Fibroblast of gingiva (primary cell): ENCODE measurements at regions not wholly inside any gene's neighbourhood (a gene's known extent, or its start where the extent isn't known, plus 50 kb on each side); places are given as distances from the start of the nearest gene placed in this dataset.

Source experiments
- DNase-seq: peaks from one replicate; pipeline ENCODE4 v3.0.0-alpha.2; 2011; ENCODE audit warnings: low read depth

DNA sequence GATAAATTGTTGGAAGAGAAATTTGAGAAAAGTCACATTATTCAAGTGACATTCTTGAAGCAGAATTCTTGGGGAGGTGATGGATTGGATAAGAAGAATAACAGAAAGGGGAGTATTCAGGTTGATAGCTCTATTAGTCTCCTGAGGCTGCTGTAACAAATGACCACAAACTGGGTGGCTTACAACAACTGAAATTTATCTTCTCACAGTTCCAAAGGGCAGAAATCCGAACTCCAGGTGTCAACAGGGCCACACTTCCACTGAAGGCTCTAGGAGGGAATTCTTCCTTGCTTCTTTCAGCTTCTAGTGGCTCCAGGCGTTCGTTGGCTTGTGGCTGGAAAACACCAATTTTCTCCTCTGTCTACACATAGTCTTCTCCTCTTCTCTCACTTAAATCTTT, 99.8 kb downstream of the TES start:
- no peak for DNase-seq

GRCh38 chr7:116311259-116311658, 100.9 kb downstream of the TES start:
- no peak for DNase-seq

DNA sequence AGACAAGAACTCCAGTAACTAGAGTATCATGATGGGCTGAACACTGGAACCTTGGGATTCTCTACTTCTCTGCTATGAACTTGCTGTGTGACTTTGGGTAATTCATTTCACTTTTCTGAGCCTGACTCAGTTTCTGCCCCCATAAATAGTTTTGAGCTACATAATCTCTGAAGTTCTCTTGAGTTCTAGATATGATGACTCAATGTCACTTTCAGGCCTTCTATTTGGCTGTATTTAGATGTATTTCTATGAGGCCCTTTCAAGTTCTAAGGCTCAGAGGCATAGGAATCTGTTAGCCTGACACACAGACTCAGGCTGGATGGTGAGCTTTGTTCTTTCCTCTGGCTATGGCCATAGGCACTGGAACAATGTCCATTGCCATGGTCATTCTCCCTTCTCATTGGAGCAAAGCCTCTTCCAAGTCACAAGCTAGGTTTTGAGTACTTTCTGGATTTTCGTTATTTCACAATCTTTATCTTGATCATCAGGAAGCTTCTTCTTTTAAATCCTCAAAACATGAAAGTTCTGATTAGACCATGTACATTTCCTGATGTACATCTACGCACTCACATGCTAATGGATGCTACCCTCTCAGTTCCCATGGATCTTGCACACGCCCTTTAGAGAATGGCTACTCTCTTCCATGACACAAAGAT, 101.6 kb downstream of the TES start:
- DNase-seq, result no peak

DNA sequence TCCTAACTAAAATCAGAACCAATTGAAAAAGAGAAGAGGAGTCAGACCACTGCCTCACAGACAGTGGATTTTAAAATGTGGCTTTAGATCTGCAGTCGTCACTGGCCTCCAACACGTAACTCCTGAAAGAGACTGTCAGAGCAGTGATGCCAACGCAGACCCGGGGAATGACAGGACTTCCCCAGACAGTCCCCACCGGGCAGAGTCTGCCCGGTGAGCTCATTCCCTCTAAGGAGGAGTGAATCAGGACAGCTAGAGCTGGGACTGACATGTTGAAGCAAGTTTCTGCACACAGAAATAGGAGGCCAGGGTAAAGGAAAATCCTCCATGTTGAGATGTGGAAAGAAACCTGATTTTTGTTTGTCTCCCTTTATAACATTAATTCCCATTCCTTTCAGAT, 105.0 kb downstream of the TES start:
- DNase-seq, result peak; percentile 6

DNA sequence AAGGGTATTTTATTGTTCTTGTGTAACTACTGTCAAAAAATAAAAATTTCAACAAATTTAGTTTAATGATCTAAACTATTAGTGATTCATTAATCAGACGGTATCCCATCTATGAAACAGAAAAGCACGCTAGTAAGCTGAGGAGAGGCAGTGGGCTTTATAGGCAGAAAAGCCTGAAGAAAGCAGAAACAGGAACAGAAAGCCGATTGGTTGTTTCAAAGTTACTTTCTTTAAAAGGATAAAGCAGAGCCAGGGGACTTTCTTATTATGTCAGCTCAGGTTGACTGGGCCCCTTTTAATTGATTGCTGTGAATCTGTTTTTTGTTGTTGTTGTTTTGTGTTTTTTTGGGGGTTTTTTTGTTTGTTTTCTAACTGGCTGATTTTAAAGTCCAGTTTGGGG, 105.5 kb downstream of the TES start:
- DNase-seq, result no peak

- peak; percentile 98 for DNase-seq
Measured at GRCh38 chr7:116316838-116317628, 106.7 kb downstream of the TES start.

DNA sequence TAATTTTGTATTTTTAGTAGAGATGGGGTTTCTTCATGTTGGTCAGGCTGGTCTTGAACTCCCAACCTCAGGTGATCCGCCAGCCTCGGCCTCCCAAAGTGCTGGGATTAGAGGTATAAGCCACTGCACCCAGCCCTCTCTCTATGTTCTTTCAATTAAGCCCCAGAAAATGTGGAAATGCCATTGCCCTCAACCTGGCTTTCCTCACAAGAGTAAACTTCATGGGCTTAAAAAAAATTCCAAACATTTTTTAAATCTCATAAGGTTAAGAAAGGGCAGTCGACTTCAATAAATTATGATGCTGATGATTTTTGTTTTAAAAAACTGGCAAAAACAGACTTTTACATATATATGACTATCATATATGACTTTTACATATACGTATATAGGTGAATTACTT, 107.6 kb downstream of the TES start:
- no peak for DNase-seq

DNA sequence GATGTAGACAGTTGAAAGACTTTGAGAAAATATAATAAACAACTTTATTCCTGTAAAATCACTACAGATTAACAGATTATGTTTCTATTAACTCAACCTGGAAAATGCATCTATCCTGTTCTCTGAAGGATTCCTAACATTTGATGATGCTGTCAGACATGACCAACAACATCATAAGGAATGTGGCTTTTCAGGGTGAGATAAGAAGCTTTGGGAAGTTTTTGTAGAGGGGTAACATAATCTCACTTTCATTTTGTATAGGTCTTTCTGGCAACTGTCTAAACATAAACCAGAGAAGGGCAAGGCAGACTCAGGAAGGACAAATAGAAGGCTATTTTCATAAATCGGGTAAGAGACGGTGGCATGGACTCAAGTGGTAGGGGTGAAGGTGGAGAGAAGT, 112.2 kb downstream of the TES start:
- DNase-seq, result no peak

- DNase-seq, result no peak
Measured at GRCh38 chr7:116324582-116324981, 114.2 kb downstream of the TES start.

DNA sequence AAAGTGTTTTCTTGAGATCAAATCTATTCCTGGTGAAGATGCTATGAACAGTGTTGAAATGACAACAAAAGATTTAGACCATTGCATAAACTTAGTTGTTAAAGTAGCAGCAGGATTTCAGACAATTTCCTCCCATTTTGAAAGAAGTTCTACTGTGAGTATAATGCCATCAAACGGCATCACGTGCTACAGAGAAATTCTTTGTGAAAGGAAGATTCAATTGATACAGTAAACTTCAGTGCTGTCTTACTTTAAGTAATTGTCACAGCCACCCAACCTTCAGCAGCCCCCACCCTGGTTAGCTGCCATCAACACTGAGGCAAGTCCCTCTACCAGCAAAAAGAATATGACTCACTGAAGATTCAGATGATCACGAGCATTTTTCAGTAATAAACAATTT, 115.2 kb downstream of the TES start:
- DNase-seq, result no peak

DNA sequence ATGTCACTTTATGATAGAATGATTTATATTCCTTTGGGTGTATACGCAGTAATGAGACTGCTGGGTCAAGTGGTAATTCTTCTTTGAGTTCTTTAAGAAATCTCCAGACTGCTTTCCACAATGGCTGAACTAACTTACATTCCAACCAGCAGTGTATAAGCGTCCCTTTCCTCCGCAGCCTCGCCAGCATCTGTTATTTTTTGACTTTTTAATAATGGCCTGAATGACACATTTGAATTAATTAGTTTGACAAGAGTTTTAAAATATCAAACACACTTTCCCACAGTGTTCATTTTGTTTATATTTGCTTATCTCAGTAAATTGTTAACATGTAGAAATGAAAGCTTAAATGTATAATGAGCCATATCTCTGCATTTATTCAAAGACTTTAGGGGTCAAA, 116.8 kb downstream of the TES start:
- DNase-seq, result no peak

DNA sequence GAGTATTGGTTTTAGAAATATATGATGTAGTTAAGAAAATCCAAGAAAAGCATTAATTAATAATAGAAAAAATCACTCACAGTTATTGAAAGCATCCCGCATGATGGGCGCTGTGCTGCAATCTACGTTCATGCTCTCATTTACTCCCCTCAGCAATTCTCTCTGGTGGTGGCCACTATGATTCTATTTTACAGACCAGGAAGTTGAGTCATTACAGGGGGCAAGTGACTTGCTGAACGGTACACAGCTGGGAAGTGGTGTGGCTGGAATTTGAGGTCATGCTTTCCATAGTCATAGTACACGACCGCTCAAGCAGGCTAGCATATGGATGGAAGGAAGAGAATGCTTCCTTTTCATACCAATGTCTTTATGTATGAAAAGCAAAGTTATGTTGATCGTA, 117.4 kb downstream of the TES start:
- DNase-seq, result peak; percentile 50

- DNase-seq, result peak; percentile 39
Measured at GRCh38 chr7:116328161-116328560, 117.8 kb downstream of the TES start.

DNA sequence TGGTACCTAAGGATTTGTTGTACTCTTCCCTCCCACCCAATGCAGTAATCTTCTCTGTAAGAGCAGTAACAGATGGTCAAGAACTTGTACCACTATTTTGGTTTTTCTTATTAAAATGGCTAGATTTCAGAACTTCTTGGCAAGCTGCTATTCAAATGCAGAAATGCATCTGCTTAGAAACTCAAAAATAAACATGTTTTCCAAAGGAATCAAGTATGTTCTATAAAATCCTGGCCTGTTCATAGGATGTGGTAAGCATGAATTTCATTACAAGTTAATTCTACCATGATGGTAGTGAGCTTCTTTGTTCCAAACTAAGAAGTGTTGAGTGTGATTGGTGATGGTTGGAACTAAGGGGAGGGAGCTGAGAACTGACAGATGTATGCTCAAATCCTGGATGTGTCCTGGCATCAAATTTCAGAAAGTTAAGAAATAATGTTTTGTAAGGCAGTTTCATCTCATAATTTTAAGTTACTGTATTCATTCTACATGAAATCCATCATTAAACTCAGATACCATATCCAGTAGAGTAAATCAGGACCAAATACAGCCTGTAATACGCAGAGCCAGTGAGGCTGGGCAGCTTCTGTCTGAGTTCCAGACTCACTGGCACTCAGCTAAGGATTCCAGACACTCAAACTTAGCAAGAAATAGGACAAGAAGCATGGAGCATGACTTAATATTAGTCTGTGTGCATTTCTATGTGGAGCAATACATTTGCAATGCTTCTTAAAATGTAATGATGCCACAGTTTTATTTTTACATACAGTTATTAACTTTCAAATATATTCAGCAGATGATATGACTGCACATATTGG, 119.6 kb downstream of the TES start:
- peak; percentile 74 for DNase-seq

- peak; percentile 94 for DNase-seq
Measured at GRCh38 chr7:116331020-116331419, 120.7 kb downstream of the TES start.

- DNase-seq, result no peak
Measured at GRCh38 chr7:116332766-116333165, 122.4 kb downstream of the TES start.

DNA sequence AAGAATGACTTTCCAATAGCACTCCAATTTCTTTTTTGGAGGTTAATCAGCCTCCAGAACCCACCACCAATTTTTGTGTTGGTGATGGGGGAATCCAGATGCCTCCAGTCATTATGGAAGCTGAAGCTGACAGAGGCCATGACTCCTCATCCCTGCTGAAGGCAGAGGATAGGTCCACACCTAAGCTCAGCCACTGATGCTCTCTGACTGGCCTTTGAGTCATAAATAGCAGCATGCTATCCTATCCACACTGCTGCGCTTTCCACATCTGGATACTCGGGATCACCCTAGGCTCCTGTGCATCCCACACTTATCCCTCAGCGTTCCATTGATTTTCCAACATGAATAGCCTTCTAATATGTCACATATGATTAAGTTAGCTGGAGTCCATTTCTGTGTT, 124.2 kb downstream of the TES start:
- no peak for DNase-seq

DNA sequence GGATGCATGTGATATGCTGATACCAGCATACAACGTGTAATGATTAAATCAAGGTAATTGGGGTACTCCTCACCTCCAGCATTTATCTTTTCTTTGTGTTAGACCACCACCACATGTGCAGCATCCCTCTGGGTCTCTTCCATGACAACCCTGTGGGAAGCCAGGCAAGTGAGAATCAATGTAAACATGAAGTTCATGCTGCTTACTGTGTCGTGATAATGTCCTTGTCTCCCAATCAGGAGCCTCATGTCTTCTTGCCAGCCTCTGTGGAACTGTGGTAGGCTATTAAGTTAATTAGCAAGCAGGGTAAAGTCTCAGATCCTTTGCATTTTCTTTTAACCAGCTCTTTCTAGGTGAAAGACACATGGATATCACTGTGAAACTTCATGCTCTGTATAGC, 126.7 kb downstream of the TES start:
- no peak for DNase-seq

DNA sequence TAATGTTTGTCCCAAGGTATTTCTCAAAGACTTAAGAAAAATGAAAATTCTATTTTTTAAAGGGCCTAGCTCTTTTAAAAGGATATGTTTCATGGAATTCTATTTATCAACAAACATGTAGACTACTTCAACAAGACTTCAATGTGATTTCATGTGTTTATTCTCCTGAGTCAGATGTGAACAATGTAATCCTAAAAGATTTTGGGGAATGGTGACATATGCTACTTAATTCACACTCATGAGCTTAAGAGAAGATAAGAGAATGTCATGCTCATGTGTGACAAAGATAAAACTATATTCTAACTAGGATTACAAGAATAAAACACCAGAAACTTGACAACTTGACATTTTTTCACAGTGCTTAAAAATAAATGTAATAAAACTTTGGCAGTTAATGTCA, 127.5 kb downstream of the TES start:
- no peak for DNase-seq

DNA sequence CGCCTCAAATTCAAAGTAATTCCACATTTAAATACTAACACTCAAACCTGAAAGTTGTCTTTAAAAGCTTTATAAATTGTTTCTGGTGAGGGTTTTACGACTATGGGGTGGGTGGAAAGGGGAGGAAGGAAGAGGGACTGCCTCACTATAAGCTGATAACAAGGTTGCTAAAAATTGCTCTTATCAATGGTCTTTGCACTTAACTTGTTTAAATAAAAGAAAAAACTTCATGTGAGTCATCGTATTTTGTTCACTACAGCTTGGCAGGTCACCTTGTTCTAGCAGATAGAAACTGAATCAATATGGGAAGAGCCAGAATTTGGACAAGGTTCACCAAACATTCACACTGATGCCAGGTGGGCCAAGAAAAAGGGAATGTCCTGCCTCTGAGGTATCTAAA, 129.2 kb downstream of the TES start:
- no peak for DNase-seq

DNA sequence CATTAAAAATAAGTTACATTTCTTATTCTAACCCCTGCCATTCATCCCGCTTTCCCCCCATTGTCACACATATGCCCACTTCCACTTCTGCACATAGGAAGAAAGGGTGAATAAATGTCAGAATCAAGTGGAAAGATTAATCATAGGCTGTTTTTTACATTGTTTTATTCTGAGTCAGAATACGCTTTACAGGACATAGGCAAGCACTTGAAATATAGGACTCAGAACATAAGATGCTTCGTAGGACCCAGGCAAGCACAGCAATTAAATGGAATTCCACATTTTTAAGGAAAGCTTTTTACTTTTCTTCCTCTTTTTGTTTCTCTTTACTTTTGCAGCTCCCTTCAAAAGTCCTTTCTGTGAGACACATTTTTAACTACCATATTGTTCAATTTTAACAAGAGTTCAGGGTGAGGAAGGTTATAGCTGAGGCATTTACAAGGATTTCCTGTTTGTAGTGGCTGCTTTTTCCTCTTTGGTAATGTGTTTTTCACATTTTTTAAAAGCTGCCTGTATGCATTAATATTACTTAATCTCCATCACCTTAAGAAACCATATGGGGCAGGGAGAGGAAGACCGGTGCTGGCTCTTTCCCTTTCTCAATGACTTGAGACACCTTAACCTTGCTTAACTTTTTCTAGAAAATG, 130.0 kb downstream of the TES start:
- no peak for DNase-seq
